CD4-positive, alpha-beta T cell treated with Interleukin-2 at 100 ng/mL for 4 hours (primary cell): ENCODE measurements at regions not wholly inside any gene's neighbourhood (a gene's known extent, or its start where the extent isn't known, plus 50 kb on each side); places are given as distances from the start of the nearest gene placed in this dataset.
"Not testable (repeated sequence)": the region's sequence is repeated elsewhere in the genome, so short reads cannot be mapped to it uniquely, and the experiment has no call there.

Experiments
- DNase-seq: peaks from one replicate; pipeline ENCODE4 v3.0.0-alpha.2; 2020; ENCODE audit warnings: low spot score

DNA sequence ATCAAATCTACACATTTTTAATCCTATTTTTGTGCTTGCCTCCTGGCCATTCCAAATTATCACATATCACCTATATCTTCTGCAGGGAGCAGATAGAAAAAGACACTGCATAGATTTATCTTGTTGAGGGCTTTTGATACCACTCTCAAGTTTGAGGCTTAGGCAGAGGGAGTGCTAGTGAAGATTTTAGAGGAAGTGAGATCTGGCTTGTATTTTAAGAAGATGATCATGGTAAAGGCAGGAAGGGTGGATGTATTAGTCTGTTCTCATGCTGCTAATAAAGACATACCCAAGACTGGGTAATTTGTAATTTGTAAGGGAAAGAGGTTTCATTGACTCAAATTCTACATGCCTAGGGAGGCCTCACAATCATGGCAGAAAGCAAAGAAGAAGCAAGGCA, 220.9 kb upstream of the TUT7 start:
- no peak for DNase-seq

DNA sequence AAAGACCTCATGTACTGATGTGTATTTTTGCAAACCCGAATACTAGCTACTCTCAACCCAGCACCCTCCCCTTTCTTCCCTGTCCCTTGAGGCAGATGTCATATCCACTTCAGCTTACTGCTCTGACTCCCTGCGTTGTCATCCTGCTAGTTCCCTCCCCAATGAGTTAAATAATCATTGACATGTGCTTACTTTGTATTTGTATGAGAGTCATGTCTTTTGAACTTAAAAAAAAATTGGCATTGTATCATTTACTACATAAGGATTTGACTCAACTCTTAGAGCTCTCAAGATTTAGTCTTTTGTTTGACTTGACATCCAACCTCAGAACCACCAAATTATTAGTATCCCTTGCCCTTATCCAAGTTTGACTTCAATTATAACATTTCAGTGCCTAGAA, 219.7 kb upstream of the TUT7 start:
- no peak for DNase-seq

DNA sequence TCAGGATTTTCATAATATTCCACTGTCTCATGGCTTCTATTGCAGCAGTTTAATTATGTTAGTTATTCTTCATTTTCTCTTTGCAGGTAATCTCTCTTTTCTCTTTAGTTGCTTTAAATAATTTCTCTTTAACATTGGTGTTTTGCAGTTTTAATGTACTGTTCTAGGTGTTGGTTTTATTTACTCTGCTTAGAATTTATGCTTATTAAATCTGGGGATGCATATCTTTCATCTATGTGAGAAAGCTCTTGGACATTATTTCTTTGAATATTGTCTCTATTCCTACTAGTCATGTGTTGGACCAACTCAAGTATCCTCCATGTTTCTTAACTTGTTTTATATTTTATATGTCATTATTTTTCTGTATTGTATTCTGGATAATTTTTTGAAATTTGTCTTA, 218.7 kb upstream of the TUT7 start:
- DNase-seq, result no peak

DNA sequence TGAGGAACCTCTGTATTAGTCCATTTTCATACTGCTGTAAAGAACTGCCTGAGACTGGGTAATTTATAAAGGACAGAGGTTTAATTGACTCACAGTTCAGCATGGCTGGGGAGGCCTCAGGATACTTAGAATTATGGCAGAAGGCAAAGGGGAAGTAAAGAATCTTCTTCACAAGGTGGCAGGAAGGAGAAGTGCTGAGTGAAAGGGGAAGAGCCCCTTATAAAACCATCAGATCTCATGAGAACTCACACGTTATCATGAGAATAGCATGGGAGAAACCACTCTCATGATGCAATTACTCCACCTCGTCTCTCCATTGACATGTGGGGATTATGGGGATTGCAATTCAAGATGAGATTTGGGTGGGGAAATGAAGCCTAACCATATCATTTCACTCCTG, 211.4 kb upstream of the TUT7 start:
- DNase-seq, result not testable (repeated sequence)

DNA sequence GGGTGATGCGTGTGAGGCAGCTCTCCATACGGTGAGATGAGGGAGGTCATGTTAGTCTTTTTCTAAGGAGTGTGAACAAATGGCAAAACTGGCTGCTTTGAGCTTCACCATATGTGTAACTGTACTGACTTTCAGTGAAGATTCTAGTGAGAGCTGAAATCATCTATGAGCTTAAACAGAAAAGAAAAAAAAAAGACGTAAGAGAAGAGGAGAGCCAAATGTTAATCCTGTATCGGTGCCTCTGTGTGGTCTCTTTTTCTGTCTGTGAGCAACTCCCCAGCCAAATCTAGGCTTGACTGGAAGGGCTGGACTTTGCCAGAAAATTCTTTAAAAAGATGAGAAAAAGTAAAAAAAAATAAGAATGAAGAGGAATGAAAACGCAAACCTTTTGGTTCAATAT, 209.7 kb upstream of the TUT7 start:
- no peak for DNase-seq

DNA sequence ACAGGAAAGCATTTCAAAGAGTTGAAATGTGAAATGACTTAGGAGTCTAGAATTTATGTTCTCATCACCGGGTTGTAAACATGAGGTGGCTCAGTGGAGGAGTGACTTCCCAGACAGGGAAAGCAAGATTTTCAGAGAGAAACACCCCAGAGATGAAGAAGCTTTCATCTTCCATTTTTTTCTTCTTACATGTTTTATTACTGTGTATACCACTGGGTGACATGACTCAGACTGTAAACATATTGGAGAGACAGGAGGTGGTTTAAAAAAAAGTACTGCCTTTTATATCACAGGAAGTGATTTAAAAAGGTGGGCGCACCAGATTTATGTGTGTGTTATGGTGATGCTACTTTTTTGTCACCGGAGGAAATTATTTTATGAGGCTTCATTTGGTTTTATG, 209.1 kb upstream of the TUT7 start:
- no peak for DNase-seq

DNA sequence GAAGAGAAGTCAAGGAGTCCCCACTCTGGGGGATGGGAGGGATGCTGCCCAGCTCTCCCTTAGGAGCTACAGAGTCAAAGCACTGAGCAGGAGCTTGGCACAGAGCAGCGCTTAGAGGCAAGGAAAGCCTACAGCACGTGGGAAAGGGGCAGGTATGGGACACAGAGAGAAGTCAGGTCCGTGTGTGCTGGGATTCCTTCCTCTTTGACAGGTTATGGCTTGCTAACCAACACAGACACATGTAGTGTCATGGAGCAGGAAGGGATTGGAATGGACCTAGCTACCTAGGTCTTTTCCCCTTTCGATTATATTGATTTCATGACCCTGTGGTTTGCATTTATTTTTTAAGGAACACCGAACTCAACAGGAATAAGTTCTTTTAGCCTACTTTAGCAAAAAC, 208.5 kb upstream of the TUT7 start:
- DNase-seq, result no peak

DNA sequence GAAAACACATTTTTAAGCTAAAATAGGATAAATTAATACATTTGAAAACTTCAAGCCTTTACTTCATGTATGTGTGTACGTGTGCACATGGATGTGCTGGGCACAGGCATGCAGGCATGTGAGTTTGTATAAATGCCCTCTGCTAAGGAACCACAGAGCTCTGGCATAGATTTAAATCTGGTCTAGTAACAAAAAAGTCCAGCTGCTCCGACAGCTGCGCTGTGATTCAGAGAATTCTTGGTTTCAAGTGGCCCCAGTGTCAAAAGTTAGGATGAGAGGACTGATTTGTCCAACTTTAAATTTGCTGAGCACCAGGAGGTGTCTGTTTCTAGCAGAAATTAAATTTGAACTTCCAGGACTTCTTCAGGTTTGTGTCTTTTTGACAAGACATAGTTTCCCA, 203.7 kb upstream of the TUT7 start:
- no peak for DNase-seq

DNA sequence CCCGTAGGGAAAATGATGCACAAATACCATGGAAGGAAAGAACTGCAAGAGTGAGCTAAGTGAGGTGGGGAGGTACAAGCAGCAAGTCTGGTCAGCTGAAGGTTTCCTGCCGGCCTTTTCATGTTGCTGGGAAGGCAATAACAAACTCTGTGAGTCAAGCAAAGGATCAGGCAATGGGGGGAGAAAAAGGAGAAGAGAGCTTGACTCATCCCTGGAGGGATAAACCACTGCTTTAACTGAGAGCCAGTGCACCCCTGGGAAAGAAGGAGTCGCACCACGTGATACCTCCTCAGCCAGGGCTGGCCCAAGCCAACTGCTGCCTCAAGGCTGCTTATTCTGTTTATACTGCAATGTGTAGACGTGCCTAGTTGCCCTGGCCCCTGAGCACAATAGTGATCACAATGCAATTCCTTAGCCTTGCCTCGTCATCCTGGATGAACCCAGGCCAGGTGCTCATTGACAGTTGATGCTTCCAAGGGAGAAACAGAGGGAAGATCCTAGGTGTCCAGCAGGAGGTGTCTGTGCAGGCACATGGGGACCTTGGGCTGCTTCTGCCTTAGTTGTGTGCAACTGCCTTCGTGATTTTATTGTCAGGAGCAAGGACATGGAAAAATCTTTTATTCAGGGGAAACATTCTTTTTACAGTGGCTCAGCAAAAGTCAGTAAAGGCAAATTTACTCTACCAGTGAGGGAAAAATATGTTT, 203.0 kb upstream of the TUT7 start:
- no peak for DNase-seq

DNA sequence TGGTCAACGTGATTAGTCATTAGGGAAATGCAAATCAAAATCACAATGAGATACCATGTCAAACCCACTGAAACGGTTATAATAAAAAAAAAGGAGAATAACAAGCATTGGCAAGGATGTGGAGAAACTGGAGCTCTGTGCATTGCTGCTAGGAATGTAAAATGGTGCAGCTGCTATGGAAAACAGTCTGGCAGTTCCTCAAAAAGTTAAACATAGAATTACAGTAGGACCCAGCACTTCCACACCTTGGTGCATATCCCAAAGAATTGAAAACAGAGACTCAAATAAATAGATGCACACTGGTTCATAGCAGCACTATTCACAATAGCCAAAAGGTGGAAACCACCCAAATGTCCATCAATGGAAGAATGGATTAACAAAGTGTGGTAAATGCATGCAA, 201.5 kb upstream of the TUT7 start:
- DNase-seq, result no peak

DNA sequence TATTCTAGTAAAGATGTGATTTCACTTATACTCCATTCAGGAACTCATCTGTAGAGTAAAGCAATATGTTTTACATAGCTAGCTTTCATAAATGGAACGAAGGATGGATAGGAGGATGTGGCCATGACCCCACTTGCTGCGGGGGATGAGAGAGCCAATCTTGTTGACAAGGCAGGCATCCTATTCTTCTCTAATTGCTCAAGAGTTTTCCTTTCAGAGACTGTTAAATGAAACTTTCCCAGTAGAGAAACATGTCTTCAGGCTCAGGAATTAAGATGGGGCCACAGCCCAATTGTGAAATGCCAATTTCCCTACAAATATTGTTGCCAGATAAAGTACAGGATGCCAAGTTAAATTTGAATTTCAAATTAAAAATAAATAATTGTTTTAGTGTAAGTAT, 196.2 kb upstream of the TUT7 start:
- DNase-seq, result no peak

DNA sequence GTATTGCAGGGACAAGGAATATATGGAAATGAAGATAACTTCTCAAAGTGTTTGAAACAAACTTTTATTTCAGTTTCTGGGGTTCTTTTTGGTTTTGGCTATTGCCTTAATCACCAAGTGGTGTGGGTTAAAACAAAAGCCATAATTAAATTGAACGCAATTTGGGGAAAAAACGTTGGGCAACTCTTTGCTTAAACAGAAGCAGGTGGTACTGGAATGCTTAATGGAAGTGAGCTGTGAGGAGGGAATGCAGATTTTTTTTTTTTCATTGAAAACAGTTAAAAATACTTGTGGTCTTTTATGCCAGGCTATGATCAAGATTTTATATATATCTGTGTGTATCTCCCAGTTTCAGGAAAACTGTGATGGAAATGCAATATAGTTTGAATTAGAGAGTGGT, 195.7 kb upstream of the TUT7 start:
- DNase-seq, result no peak

DNA sequence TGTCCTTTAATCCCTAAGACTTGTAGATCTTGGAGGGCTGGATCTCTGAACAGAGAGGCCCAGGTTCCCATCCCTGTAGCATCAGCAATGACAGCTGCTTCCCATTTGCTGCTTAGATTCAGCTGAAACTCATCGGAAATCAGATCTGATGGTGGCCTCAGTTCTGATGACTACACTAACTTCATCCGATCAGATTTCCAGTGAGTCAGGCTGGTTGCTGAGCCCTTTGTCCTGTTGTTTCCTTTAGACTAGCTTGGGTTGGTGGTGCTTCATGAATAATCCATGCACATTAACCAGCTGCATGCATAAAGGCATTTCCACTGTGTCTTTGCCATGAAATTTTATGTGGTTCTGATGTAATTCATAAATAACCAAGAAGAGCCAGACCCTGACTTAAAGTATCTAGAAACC, 195.2 kb upstream of the TUT7 start:
- no peak for DNase-seq

DNA sequence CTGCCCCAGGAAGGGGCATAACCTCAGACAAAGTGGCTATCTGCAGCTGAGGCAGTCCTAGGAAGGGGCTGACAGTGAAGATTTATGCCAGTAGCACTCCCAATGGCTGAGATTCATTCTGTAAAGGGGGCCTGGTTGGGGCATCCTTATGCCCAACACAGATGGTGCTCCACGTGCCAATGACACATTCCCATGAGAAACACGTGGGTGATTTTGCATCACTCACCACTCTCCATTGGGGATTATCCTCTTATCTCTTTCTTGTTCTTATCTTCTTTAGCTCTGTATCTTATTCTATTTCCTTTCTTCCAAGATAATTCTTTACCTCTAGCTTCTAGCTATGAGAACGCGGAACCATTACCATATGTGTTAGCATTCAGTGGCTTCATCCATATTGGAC, 194.0 kb upstream of the TUT7 start:
- DNase-seq, result no peak

DNA sequence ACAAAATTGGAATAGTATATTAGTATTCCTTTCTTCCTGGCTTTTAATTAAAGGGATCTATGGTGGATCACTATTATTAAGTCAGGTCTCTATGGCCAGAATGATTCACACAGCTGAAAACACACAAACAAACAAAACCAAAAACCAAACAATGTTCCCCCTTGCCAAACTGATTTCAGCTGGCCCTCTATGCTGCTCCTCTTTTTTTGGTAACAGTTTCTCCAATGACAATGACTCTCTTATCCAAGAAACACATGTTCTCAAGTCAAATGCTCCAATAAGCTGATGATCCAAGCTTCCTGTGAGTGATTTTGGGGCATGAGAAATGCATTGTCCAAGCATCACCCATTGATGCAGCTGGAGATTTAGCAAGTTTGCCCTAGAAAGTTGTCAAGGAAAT, 193.4 kb upstream of the TUT7 start:
- DNase-seq, result no peak

DNA sequence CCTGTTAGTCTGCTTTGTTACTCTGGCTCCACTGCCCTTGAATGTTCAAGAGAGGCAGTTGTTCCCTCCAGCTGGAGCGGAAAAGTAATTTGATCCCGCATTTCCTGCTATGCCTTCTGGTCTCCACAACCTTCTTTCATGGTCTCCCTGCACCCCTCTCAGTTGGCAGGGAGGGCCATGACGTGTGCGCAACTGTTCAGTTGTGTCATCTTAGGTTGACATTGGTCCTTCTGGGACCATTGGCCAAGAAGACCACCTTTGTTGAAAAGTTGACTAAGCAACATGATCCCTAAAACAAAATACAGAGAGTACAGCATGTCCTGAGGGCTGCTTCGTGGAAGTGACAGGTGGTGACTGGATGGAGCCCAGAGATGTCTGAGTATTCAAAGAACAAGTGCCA, 192.5 kb upstream of the TUT7 start:
- no peak for DNase-seq

DNA sequence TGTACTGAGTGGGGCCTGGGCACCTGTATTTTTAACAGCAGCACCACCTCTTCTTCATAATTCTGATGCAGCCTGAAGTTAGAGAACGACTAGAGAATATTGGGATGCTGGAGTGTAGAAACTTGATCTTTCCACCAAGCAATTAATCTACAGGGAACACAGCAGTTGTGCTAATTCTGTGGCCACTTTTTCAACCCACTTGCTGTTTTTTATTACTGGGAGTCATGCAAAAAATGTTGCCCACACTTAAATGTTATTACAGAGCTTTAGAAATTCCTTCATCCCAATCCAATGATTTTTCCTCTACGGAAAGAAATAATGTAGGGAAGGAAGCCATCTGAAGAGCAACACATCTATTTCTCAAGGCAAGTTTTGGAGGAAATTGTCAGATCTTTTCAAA, 190.9 kb upstream of the TUT7 start:
- DNase-seq, result no peak

DNA sequence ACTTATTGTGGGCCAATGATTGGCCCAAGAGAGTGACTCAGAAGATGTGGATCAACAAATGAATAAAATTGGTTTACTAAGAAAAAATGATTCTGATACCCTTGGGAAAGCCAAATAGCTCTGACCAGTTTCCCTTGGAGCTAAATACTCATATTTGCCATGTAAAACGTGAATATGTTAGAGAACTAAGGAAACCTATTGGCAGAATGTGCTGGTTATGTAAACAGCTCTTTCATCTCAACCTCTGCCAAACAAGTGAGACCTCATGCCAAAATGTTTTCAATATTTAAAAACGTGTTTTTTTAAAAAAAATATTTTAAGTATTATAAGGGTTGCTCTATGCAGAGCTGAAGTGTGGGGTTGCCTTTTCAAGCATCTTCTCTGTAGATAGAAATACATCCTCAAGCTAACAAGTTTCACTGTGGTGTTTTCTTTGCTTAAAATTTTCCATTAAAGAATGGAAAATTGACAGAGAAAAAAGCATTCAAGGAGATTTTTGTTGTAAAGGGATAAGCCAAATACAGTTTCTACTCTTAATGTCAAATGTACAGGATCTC, 186.9 kb upstream of the TUT7 start:
- no peak for DNase-seq

DNA sequence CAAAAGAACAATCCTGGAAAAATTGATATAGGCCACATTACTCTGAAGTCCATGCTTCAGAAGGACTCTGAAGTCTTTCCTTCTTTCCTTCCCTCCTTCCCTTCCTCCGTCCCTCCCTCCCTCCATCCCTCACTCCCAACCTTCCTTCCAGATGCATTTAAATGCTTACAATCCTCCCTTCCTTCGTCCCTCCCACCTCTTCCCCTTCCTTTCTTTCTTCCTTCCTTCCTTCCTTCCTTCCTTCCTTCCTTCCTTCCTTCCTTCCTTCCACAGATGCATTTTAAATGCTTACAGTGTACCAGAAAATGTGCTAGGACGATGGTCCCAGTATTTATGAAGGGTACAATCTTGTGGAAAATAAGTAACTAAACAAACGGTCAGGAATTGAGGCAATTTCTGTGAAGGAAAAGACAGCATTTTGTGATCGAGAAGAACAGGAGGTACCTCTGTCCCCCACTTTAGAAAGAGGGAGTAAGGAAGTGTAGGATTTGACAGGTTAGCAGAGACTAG, 181.3 kb upstream of the TUT7 start:
- DNase-seq, result no peak

DNA sequence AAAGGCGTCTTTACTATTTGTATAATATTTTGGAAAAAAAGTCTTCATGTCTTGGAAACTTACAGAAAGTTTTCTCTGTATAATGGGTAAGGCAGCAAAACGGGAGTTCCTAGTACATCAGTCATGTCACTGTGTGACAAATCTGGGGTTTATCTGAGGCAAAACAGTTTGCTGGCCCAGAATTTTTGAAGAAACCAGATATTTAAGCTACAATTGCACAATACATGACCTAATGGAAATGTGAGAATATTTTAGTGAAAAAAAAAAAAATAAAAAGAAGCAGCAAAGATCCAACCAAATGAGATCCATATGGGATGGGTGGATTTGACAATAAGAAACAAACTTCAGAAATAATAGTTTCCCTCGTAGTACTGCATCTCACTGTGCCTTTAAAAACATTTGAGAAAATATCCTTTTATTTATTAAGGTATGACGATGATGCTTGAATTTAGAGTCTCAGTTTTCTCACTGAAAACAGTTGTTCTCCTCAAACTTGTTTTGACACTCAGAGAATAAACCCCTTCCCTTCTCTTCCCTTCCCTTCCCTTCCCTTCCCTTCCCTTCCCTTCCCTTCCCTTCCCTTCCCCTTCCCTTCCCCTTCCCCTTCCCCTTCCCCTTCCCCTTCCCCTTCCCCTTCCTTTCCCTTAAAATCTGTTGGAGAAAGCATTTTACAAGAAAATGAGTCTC, 180.5 kb upstream of the TUT7 start:
- DNase-seq, result no peak

DNA sequence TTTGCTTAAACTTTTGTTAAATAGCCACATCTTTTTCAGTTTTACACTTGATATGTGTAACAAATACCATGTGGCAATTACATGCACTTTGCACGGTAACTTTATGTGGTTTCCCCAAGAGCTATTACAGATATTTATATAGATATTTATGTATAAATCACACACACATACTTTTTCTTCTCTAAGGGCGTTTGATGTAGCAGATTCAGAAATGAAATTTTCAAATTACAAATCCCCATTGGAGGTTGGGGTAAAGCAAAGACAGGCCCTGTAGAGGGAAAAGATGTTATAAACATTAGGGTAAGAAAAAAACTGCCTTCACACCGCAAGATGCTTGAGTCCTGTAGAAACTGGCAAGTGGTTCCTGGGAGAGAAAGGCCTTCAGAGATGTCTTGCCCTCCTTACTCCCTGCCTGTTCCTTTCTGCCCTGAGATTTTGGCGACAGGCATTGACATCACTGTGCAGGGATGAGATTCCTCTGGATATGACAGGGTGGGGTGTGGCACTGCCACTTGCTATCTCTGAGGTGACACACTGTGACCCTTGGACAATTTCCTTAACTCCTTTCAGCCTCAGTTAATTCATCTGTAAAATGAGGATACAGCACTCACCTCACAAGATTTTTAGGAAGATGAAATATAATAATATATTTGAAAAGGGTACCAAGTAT, 177.9 kb upstream of the TUT7 start:
- DNase-seq, result no peak

DNA sequence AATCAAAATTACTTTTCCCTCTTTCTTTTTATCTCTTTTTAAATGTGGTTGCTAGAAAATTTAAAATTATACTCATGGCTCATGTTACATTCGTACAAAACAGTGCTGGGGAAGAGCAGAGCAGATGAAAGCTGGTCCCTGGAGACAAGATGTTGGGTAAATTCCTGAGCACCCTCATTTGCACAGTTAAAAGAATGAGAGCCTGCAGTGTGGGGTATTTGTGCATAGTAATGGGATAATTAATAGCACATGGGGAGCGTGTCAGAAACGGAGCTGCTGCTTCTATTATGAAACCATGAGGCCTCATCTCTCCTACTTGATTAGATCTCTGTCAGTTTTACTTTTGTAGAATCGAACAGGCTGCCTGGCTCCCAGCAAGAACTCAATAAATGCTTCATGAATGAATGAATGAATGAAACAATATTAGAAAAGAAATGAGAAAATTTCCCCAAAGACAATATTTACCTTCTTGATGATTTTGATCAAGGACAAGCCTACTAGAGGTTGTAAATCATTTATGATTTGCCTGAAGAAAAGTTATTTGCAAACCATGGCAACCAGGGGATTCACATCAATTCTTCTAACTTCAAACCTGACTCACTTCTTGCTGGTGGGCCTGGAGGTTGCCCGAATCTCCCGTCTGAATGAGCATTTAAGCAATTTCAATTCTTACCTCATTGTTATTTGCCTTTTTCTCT, 177.2 kb upstream of the TUT7 start:
- DNase-seq, result no peak
